GM23338 (cell line): ENCODE measurements at regions not wholly inside any gene's neighbourhood (a gene's known extent, or its start where the extent isn't known, plus 50 kb on each side); places are given as distances from the start of the nearest gene placed in this dataset.

Experiments
- ATAC-seq: fragments of 200-7000 bp; cut with Tn5 transposase; 3 replicates; pipeline ENCODE4 v1.9.1; 2020
- DNase-seq: peaks from one replicate; pipeline ENCODE4 v3.0.0-alpha.2; 2015; ENCODE audit warnings: low spot score
- H2AFZ ChIP-seq: fragments of 200-600 bp; sonication (generic); 2 replicates; pipeline ENCODE4 v1.8.0; 2016; ENCODE audit warnings: antibody characterized with exemption, mild to moderate bottlenecking, moderate library complexity
- H3F3A ChIP-seq: fragments of 200-600 bp; sonication (generic); replicated peaks from 2 replicates; pipeline ENCODE4 v1.8.0; 2017; ENCODE audit warnings: antibody characterized with exemption, mixed run types, low read depth
- H3K27ac ChIP-seq: fragments of 200-600 bp; sonication (generic); 2 replicates; pipeline ENCODE4 v1.6.1; 2016; ENCODE audit warnings: low read depth
- H3K27me3 ChIP-seq: fragments of 200-600 bp; sonication (generic); 2 replicates; pipeline ENCODE4 v1.8.0; 2016; ENCODE audit warnings: mild to moderate bottlenecking, mixed run types, moderate library complexity; ENCODE audit not compliant: insufficient read depth
- H3K36me3 ChIP-seq: fragments of 200-600 bp; sonication (generic); 2 replicates; pipeline ENCODE4 v1.8.0; 2016; ENCODE audit warnings: mild to moderate bottlenecking; ENCODE audit not compliant: insufficient read depth
- H3K4me1 ChIP-seq: fragments of 200-600 bp; sonication (generic); 2 replicates; pipeline ENCODE4 v1.8.0; 2016; ENCODE audit warnings: mild to moderate bottlenecking, moderate library complexity; ENCODE audit not compliant: insufficient read depth
- H3K4me2 ChIP-seq: fragments of 200-600 bp; sonication (generic); 2 replicates; pipeline ENCODE4 v1.7.1; 2017; ENCODE audit warnings: mixed run types
- H3K4me3 ChIP-seq: fragments of 200-600 bp; sonication (generic); 2 replicates; pipeline ENCODE4 v1.6.1; 2016; ENCODE audit warnings: mixed run types
- H3K79me2 ChIP-seq: fragments of 200-600 bp; sonication (generic); replicated peaks from 2 replicates; pipeline ENCODE4 v1.8.0; 2017; ENCODE audit warnings: mild to moderate bottlenecking; ENCODE audit not compliant: insufficient read depth
- H3K9me2 ChIP-seq: fragments of 200-600 bp; sonication (generic); 2 replicates; pipeline ENCODE4 v1.8.0; 2017; ENCODE audit not compliant: insufficient read depth
- H4K20me1 ChIP-seq: fragments of 200-600 bp; sonication (generic); replicated peaks from 2 replicates; pipeline ENCODE4 v1.8.0; 2017; ENCODE audit warnings: mild to moderate bottlenecking; ENCODE audit not compliant: insufficient read depth
- H3K27ac Mint-ChIP-seq: 2 replicates; pipeline ENCODE4 v1.8.0; 2020; ENCODE audit warnings: inconsistent platforms, mild to moderate bottlenecking, moderate library complexity, mixed read lengths
- H3K27me3 Mint-ChIP-seq: 3 replicates; pipeline ENCODE4 v1.8.0; 2022; ENCODE audit warnings: low read depth, mild to moderate bottlenecking, moderate library complexity, mixed read lengths, inconsistent platforms; ENCODE audit not compliant: insufficient read depth, poor library complexity
- H3K36me3 Mint-ChIP-seq: 3 replicates; pipeline ENCODE4 v1.8.0; 2021; ENCODE audit warnings: low read depth, mild to moderate bottlenecking, inconsistent platforms, moderate library complexity, mixed read lengths
- H3K4me1 Mint-ChIP-seq: 3 replicates; pipeline ENCODE4 v1.8.0; 2020; ENCODE audit warnings: mild to moderate bottlenecking, inconsistent platforms, mixed read lengths
- H3K4me3 Mint-ChIP-seq: 3 replicates; pipeline ENCODE4 v1.8.0; 2021; ENCODE audit warnings: moderate library complexity, mild to moderate bottlenecking, inconsistent platforms, mixed read lengths
- H3K9me3 Mint-ChIP-seq: 3 replicates; pipeline ENCODE4 v1.8.0; 2020; ENCODE audit warnings: moderate library complexity, mild to moderate bottlenecking, inconsistent platforms, mixed read lengths
- CREB1 ChIP-seq: fragments of 250-450 bp; sonication (Bioruptor Pico); IDR thresholded peaks from 2 replicates; pipeline ENCODE4 v1.5.0; 2020; ENCODE audit warnings: low read depth, mild to moderate bottlenecking, moderate library complexity
- EZH2 ChIP-seq: fragments of 200-600 bp; sonication (generic); IDR thresholded peaks from one replicate; pipeline ENCODE4 v1.8.0; 2017; ENCODE audit warnings: antibody characterized with exemption, mild to moderate bottlenecking, low read depth; ENCODE audit not compliant: unreplicated experiment
- EZH2phosphoT487 ChIP-seq: fragments of 200-600 bp; sonication (generic); IDR thresholded peaks from one replicate; pipeline ENCODE4 v1.8.1; 2018; ENCODE audit warnings: antibody characterized with exemption; ENCODE audit not compliant: unreplicated experiment
- JUNB ChIP-seq: IDR thresholded peaks from one replicate; pipeline ENCODE4 v1.6.1; 2016; ENCODE audit warnings: antibody characterized with exemption; ENCODE audit not compliant: unreplicated experiment
- NANOG ChIP-seq: IDR thresholded peaks from 2 replicates; pipeline ENCODE4 v1.6.1; 2016; ENCODE audit warnings: antibody characterized with exemption, borderline replicate concordance
- ZNF114 ChIP-seq: fragments of 250-450 bp; sonication (Bioruptor Pico); IDR thresholded peaks from 2 replicates; pipeline ENCODE4 v1.5.0; 2020; ENCODE audit warnings: mild to moderate bottlenecking, moderate library complexity
- ZNF331 ChIP-seq: fragments of 250-450 bp; sonication (Bioruptor Pico); IDR thresholded peaks from 2 replicates; pipeline ENCODE4 v1.5.0; 2020; ENCODE audit warnings: low read depth, mild to moderate bottlenecking, moderate library complexity
- TF ChIP-seq, protein P1 (sequence below): IDR thresholded peaks from one replicate; pipeline ENCODE4 v1.6.1; 2018; ENCODE audit warnings: antibody characterized with exemption; ENCODE audit not compliant: unreplicated experiment
- TF ChIP-seq, protein P2 (sequence below), 2 experiments: fragments of 200-600 bp in 1 of 2; sonication (generic) in 1 of 2; conservative IDR thresholded peaks; 2 replicates each; pipeline versions ENCODE4 v1.5.1 to v1.6.1; 2016 to 2017; ENCODE audit warnings: antibody characterized with exemption in 2 of 2, low read depth in 2 of 2, mild to moderate bottlenecking in 2 of 2, moderate library complexity in 1 of 2

DNA sequence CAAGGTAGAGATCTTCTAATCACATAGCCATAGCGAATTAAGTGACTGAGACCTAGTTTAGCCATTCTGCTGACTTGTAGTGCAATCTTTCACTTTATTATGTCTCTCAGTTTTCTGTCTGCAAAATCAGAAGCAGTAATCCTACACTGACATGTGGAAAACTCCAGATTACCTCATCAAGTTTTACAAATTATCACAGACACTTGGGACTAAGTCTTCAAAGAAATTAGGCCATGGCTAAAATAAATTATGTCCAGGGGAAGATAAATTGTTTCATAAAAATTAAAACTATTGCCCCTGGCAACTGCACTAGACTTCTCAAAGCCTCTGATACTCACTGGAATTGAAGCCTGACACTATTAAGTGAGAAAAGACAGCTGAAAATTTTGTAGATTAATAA lies 129.9 kb upstream of the RGMB start:
- Mint-ChIP-seq H3K4me1 (peaks cover 18% of the 10 kb centered on the region), H3K4me3 (no peak overlapping the region), H3K36me3 (no peaks in the 10 kb centered on the region), H3K27me3 (no peaks in the 10 kb centered on the region), H3K9me3 (no peaks in the 10 kb centered on the region), H3K27ac (no peak overlapping the region)
- Histone ChIP-seq H3K79me2 (no peaks in the 10 kb centered on the region), H3K36me3 (no peaks in the 10 kb centered on the region), H3K4me3 (no peak overlapping the region), H3K4me1 (peaks cover 15% of the 10 kb centered on the region), H2AFZ (no peak overlapping the region), H3F3A (no peaks in the 10 kb centered on the region), H3K27ac (no peak overlapping the region), H3K9me2 (0 out of 2 replicates have a peak, but pooled peaks cover 5% of the 10 kb centered on the region), H4K20me1 (no peaks in the 10 kb centered on the region), H3K4me2 (no peak overlapping the region), H3K27me3 (no peaks in the 10 kb centered on the region)
- no peak for TF ChIP-seq JUNB
- TF ChIP-seq CREB1 (CRISPR knock-in tag), result no peak
- no peak for TF ChIP-seq ZNF331 (CRISPR knock-in tag)
- TF ChIP-seq, protein P1, sequence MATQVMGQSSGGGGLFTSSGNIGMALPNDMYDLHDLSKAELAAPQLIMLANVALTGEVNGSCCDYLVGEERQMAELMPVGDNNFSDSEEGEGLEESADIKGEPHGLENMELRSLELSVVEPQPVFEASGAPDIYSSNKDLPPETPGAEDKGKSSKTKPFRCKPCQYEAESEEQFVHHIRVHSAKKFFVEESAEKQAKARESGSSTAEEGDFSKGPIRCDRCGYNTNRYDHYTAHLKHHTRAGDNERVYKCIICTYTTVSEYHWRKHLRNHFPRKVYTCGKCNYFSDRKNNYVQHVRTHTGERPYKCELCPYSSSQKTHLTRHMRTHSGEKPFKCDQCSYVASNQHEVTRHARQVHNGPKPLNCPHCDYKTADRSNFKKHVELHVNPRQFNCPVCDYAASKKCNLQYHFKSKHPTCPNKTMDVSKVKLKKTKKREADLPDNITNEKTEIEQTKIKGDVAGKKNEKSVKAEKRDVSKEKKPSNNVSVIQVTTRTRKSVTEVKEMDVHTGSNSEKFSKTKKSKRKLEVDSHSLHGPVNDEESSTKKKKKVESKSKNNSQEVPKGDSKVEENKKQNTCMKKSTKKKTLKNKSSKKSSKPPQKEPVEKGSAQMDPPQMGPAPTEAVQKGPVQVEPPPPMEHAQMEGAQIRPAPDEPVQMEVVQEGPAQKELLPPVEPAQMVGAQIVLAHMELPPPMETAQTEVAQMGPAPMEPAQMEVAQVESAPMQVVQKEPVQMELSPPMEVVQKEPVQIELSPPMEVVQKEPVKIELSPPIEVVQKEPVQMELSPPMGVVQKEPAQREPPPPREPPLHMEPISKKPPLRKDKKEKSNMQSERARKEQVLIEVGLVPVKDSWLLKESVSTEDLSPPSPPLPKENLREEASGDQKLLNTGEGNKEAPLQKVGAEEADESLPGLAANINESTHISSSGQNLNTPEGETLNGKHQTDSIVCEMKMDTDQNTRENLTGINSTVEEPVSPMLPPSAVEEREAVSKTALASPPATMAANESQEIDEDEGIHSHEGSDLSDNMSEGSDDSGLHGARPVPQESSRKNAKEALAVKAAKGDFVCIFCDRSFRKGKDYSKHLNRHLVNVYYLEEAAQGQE, result no peak
- TF ChIP-seq, protein P2, sequence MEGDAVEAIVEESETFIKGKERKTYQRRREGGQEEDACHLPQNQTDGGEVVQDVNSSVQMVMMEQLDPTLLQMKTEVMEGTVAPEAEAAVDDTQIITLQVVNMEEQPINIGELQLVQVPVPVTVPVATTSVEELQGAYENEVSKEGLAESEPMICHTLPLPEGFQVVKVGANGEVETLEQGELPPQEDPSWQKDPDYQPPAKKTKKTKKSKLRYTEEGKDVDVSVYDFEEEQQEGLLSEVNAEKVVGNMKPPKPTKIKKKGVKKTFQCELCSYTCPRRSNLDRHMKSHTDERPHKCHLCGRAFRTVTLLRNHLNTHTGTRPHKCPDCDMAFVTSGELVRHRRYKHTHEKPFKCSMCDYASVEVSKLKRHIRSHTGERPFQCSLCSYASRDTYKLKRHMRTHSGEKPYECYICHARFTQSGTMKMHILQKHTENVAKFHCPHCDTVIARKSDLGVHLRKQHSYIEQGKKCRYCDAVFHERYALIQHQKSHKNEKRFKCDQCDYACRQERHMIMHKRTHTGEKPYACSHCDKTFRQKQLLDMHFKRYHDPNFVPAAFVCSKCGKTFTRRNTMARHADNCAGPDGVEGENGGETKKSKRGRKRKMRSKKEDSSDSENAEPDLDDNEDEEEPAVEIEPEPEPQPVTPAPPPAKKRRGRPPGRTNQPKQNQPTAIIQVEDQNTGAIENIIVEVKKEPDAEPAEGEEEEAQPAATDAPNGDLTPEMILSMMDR (conservative IDR thresholded peaks at IDR 0.05; ENCODE audit: low read depth in 2 of 2), result no peak
- no peak for TF ChIP-seq EZH2phosphoT487
- TF ChIP-seq ZNF114 (CRISPR knock-in tag), result no peak
- no peak for TF ChIP-seq EZH2
- ATAC-seq, result no peak
- DNase-seq, result no peak

DNA sequence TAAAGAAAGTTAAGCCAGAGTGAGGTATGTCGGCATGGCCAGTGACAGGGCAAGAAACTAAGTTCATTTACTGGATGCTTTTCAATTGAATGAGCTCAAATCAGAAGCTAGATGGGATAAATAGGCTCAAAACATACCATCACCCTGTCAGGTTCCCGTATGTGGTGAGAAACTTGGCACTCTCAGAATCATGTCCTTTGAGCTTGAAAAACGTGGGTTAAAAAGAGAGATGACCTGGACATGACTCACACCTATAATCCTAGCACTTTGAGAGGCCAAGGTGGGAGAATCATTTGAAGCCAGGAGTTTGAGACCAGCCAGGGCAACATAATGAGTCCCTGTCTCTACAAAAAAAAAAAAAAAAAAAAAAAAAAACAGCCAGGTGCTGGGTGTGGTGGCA lies 121.7 kb upstream of the RGMB start:
- Histone ChIP-seq H3F3A (no peaks in the 10 kb centered on the region), H3K4me2 (no peak overlapping the region), H3K4me1 (peaks cover 3% of the 10 kb centered on the region), H3K9me2 (0 out of 2 replicates have a peak, but pooled peaks cover 4% of the 10 kb centered on the region), H3K36me3 (no peaks in the 10 kb centered on the region), H2AFZ (no peak overlapping the region; the same call in 1 of the 2 replicates), H3K79me2 (no peaks in the 10 kb centered on the region), H3K4me3 (no peak overlapping the region), H4K20me1 (no peaks in the 10 kb centered on the region), H3K27me3 (no peaks in the 10 kb centered on the region), H3K27ac (no peak overlapping the region)
- peaks cover 7% of the 10 kb centered on the region for H3K4me1 Mint-ChIP-seq
- no peak overlapping the region for H3K27ac Mint-ChIP-seq
- no peaks in the 10 kb centered on the region for H3K36me3 Mint-ChIP-seq
- peaks cover 5% of the 10 kb centered on the region; the same call in 2 of the 3 replicates for H3K9me3 Mint-ChIP-seq
- no peaks in the 10 kb centered on the region for H3K27me3 Mint-ChIP-seq
- no peak for ATAC-seq
- H3K4me3 Mint-ChIP-seq, result no peak overlapping the region
- no peak for DNase-seq
- TF ChIP-seq, protein P1, result no peak
- no peak for TF ChIP-seq NANOG
